ENCODE measurements at regions not wholly inside any gene's neighbourhood (a gene's known extent, or its start where the extent isn't known, plus 50 kb on each side); places are given as distances from the start of the nearest gene placed in this dataset.

GRCh38 chr6:16939351-16939750, 162.5 kb upstream of the STMND1 start:
- ATAC-seq (no peak), FAIRE-seq (no peak), DNase-seq (ENCODE audit: low read depth in 1 of 2, low spot score in 1 of 2) (no peak)
- Histone ChIP-seq H3K4me1 (no peaks in the 10 kb centered on the region), H3K4me3 (no peak overlapping the region), H3K27ac (no peak overlapping the region), H3K9me3 (no peaks in the 10 kb centered on the region), H3K4me2 (no peak overlapping the region)
- TF ChIP-seq NPAS2 (CRISPR knock-in tag; IDR thresholded peaks at IDR 0.05; ENCODE audit: borderline replicate concordance) (no peak), PBX3 (IDR thresholded peaks at IDR 0.05) (no peak), HOXB5 (CRISPR knock-in tag; IDR thresholded peaks at IDR 0.05) (no peak), CHD2 (IDR thresholded peaks at IDR 0.05; ENCODE audit: low read length, partially characterized antibody) (no peak), FOXS1 (CRISPR knock-in tag; IDR thresholded peaks at IDR 0.05) (no peak), USF2 (IDR thresholded peaks at IDR 0.05) (no peak), FOSB (CRISPR knock-in tag; IDR thresholded peaks at IDR 0.05) (no peak), CTCF (IDR thresholded peaks at IDR 0.05) (no peak)
- ChIA-PET CTCF (no interaction called here), POLR2A (no interaction called here)
- 66% methylated on average over 7 of the region's 7 CpGs for whole genome bisulfite sequencing (ENCODE audit: missing lambda C conversion rate)

- no peak for ATAC-seq
- WGBS (ENCODE audit: missing lambda C conversion rate) = 59% methylated on average over 3 of the region's 3 CpGs
- CTCF ChIA-PET = no interaction called here
- no peaks in the 10 kb centered on the region for H3K4me1 ChIP-seq
- no peak for DNase-seq (ENCODE audit: low read depth in 1 of 2, low spot score in 1 of 2)
- no peak overlapping the region for H3K27ac ChIP-seq
- no peak for FAIRE-seq
- no peak overlapping the region for H3K4me3 ChIP-seq
- H3K9me3 ChIP-seq = no peaks in the 10 kb centered on the region
- TF ChIP-seq CBX2 (IDR thresholded peaks at IDR 0.05; ENCODE audit: borderline replicate concordance, low read depth) = no peak
- no peak for TF ChIP-seq ZNF302 (CRISPR knock-in tag; IDR thresholded peaks at IDR 0.05)
- TF ChIP-seq MYC (IDR thresholded peaks at IDR 0.05; ENCODE audit: borderline replicate concordance, low read length) = no peak
- TF ChIP-seq MAX (IDR thresholded peaks at IDR 0.05) = no peak
- TF ChIP-seq MAFK (IDR thresholded peaks at IDR 0.05; ENCODE audit: partially characterized antibody) = no peak
- no peak for TF ChIP-seq ELK1 (IDR thresholded peaks at IDR 0.05; ENCODE audit: low read depth, low read length)
- no peak for TF ChIP-seq CEBPB (IDR thresholded peaks at IDR 0.05)
- no peak for TF ChIP-seq JUN (IDR thresholded peaks at IDR 0.05)
- TF ChIP-seq ZSCAN20 (CRISPR knock-in tag; IDR thresholded peaks at IDR 0.05) = no peak
- no peak for TF ChIP-seq RNF2 (IDR thresholded peaks at IDR 0.05; ENCODE audit: borderline replicate concordance, low read depth)
- no peak for TF ChIP-seq FOXS1 (CRISPR knock-in tag; IDR thresholded peaks at IDR 0.05)
- TF ChIP-seq JUNB (IDR thresholded peaks at IDR 0.05) = no peak
- POLR2A ChIA-PET = no interaction called here
- H3K4me2 ChIP-seq = no peak overlapping the region
Observed at GRCh38 chr6:16936893-16937292, 165.0 kb upstream of the STMND1 start.

GRCh38 chr6:16933961-16934360, 167.9 kb upstream of the STMND1 start:
- Histone ChIP-seq H3K4me1 (no peaks in the 10 kb centered on the region), H3K4me3 (no peak overlapping the region), H3K9me3 (no peaks in the 10 kb centered on the region), H3K4me2 (no peak overlapping the region), H3K27ac (no peak overlapping the region)
- DNase-seq (ENCODE audit: low read depth in 1 of 2, low spot score in 1 of 2) (no peak), ATAC-seq (no peak), FAIRE-seq (no peak)
- WGBS (ENCODE audit: missing lambda C conversion rate) = 0% methylated on average over 1 of the region's 1 CpG
- ChIA-PET CTCF (interaction anchor here (1.0 to 2.1 kb wide), 3 partner anchors 9 to 31 kb away, joined by 3 to 8 read pairs (median 6); no protein-coding TSS in a partner anchor), POLR2A (no interaction called here)
- TF ChIP-seq CEBPB (IDR thresholded peaks at IDR 0.05) (no peak), BCL3 (IDR thresholded peaks at IDR 0.05) (no peak), ZNF302 (CRISPR knock-in tag; IDR thresholded peaks at IDR 0.05) (no peak), RNF2 (IDR thresholded peaks at IDR 0.05; ENCODE audit: borderline replicate concordance, low read depth) (no peak), HOXA7 (CRISPR knock-in tag; IDR thresholded peaks at IDR 0.05) (no peak), POLR2A (IDR thresholded peaks at IDR 0.05; ENCODE audit: low read length) (no peak), HDAC2 (IDR thresholded peaks at IDR 0.05) (no peak), JUN (IDR thresholded peaks at IDR 0.05) (no peak), ZFP36 (IDR thresholded peaks at IDR 0.05; ENCODE audit: borderline replicate concordance, partially characterized antibody) (no peak), KDM5A (IDR thresholded peaks at IDR 0.05) (no peak), CHD4 (IDR thresholded peaks at IDR 0.05; ENCODE audit: borderline replicate concordance) (no peak), TP53 (CRISPR knock-in tag; IDR thresholded peaks at IDR 0.05) (no peak), E2F6 (IDR thresholded peaks at IDR 0.05; ENCODE audit: borderline replicate concordance, low read depth) (no peak), EP300 (IDR thresholded peaks at IDR 0.05) (no peak), HOXB13 (CRISPR knock-in tag; IDR thresholded peaks at IDR 0.05; ENCODE audit: low read depth) (no peak), CBX2 (IDR thresholded peaks at IDR 0.05; ENCODE audit: borderline replicate concordance, low read depth) (no peak)
